GM18867 (cell line): ENCODE measurements at regions not wholly inside any gene's neighbourhood (a gene's known extent, or its start where the extent isn't known, plus 50 kb on each side); places are given as distances from the start of the nearest gene placed in this dataset.
A peak's percentile ranks its signal among the peaks of the same experiment; 100 is the strongest.
"Not testable (repeated sequence)": the region's sequence is repeated elsewhere in the genome, so short reads cannot be mapped to it uniquely, and the experiment has no call there.

Experiments
- ATAC-seq: cut with Tn5 transposase; IDR thresholded peaks from one replicate; pipeline ENCODE4 v1.9.1; 2021; ENCODE audit warnings: mild to moderate bottlenecking, moderate library complexity; ENCODE audit not compliant: unreplicated experiment

GRCh38 chr4:84145176-84145575 is 353.9 kb downstream of the NKX6-1 start:
- ATAC-seq: no peak

GRCh38 chr4:84126911-84127310 is 372.2 kb downstream of the NKX6-1 start:
- ATAC-seq: not testable (repeated sequence)

- no peak for ATAC-seq
Measured at GRCh38 chr4:84126061-84126787, 372.9 kb downstream of the NKX6-1 start.

GRCh38 chr4:84110040-84110439 is 389.1 kb downstream of the NKX6-1 start:
- no peak for ATAC-seq

GRCh38 chr4:84101653-84102625 is 397.2 kb downstream of the NKX6-1 start:
- ATAC-seq: peak; percentile 60

- no peak for ATAC-seq
Measured at GRCh38 chr4:84100071-84100470, 399.0 kb downstream of the NKX6-1 start.

- ATAC-seq: no peak
Measured at GRCh38 chr4:84099599-84099998, 399.5 kb downstream of the NKX6-1 start.

- no peak for ATAC-seq
Measured at GRCh38 chr4:84091266-84091665, 407.8 kb downstream of the NKX6-1 start.

- no peak for ATAC-seq
Measured at GRCh38 chr4:84089652-84090437, 409.2 kb downstream of the NKX6-1 start.

GRCh38 chr4:84085986-84086385 is 413.1 kb downstream of the NKX6-1 start:
- ATAC-seq: no peak

GRCh38 chr4:84070289-84070688 is 428.8 kb downstream of the NKX6-1 start:
- no peak for ATAC-seq

- ATAC-seq: no peak
Measured at GRCh38 chr4:84063619-84064018, 435.5 kb downstream of the NKX6-1 start.

- ATAC-seq: no peak
Measured at GRCh38 chr4:84058201-84058600, 440.9 kb downstream of the NKX6-1 start.

GRCh38 chr4:84051639-84052038 is 447.5 kb downstream of the NKX6-1 start:
- ATAC-seq: no peak

- ATAC-seq: no peak
Measured at GRCh38 chr4:84051089-84051488, 448.0 kb downstream of the NKX6-1 start.

- no peak for ATAC-seq
Measured at GRCh38 chr4:84050015-84050414, 449.1 kb downstream of the NKX6-1 start.

GRCh38 chr4:84046551-84046950 is 452.5 kb downstream of the NKX6-1 start:
- no peak for ATAC-seq

- peak; percentile 66 for ATAC-seq
Measured at GRCh38 chr4:84041426-84041825, 457.7 kb downstream of the NKX6-1 start.

- ATAC-seq: no peak
Measured at GRCh38 chr4:84035568-84035967, 463.5 kb downstream of the NKX6-1 start.

- peak; percentile 86 for ATAC-seq
Measured at GRCh38 chr4:84032372-84032771, 466.7 kb downstream of the NKX6-1 start.

- no peak for ATAC-seq
Measured at GRCh38 chr4:84031401-84031800, 467.7 kb downstream of the NKX6-1 start.
